ENCODE measurements at regions not wholly inside any gene's neighbourhood (a gene's known extent, or its start where the extent isn't known, plus 50 kb on each side); places are given as distances from the start of the nearest gene placed in this dataset.
A peak's percentile ranks its signal among the peaks of the same experiment; 100 is the strongest.

DNA sequence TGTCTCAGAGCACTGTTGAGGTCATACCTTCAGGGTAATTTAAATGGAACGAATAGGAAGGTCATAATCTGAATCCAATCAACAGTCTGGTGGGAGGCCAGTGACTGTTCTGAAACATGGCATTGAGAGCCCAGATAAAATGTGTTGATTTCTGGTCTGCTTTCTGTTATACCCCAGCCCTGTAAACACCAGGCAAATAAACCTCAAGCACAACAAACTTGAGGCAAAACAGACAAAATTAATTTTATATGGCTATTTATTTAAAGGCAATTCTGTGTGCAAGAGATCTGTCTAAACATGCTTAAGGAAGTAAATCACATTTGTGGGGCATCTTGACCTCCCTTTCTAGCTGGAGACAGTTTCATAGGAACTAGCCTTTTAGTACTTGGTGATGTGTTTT is 140.9 kb upstream of the SPEF2 start:
- H3K4me3 ChIP-seq, result no peak overlapping the region
- H3K36me3 ChIP-seq, result no peaks in the 10 kb centered on the region
- no peak for DNase-seq (ENCODE audit: extremely low spot score in 2 of 2)
- no peaks in the 10 kb centered on the region for H3K27me3 ChIP-seq
- H3K4me1 ChIP-seq, result peaks cover 13% of the 10 kb centered on the region
- intact Hi-C loops (cut with DNase I), result no loop called here
- H3K9me3 ChIP-seq, result no peaks in the 10 kb centered on the region
- H3K27ac ChIP-seq, result no peak overlapping the region
- TF ChIP-seq POLR2A (IDR thresholded peaks at IDR 0.05), result no peak
- TF ChIP-seq CTCF (IDR thresholded peaks at IDR 0.05), result no peak
- peak in 1 of 2 donors; percentile 33 for TF ChIP-seq POLR2AphosphoS5 (IDR thresholded peaks at IDR 0.05; ENCODE audit: insufficient read depth in 1 of 2, low read depth in 1 of 2)

DNA sequence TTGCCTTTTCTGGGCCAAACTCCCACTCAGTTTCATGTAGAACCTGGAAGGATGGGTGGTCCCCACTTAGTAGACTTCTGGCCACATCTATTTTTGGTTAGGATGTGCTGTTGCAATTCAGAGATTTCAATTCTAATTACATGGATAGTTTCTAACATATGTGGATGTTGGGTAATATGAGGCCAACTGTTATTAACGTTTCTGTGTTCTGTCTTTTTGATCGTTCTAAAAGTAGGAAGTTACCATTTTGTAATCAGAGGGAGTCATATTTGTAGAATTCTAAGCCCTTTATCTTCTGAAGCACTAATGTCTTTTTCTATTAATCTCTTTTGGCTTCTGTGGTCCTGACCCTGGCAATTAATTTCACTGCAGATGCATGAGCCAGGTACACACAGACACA is 141.6 kb upstream of the SPEF2 start:
- peaks cover 13% of the 10 kb centered on the region for H3K4me1 ChIP-seq
- no peak for DNase-seq (ENCODE audit: extremely low spot score in 2 of 2)
- TF ChIP-seq POLR2A (IDR thresholded peaks at IDR 0.05), result no peak
- TF ChIP-seq CTCF (IDR thresholded peaks at IDR 0.05), result no peak
- TF ChIP-seq POLR2AphosphoS5 (IDR thresholded peaks at IDR 0.05; ENCODE audit: insufficient read depth in 1 of 2, low read depth in 1 of 2), result no peak
- H3K27me3 ChIP-seq, result no peaks in the 10 kb centered on the region
- no peaks in the 10 kb centered on the region for H3K9me3 ChIP-seq
- H3K27ac ChIP-seq, result no peak overlapping the region
- H3K4me3 ChIP-seq, result no peak overlapping the region
- H3K36me3 ChIP-seq, result no peaks in the 10 kb centered on the region
- intact Hi-C loops (cut with DNase I), result no loop called here

GRCh38 chr5:35473589-35473988 is 144.1 kb upstream of the SPEF2 start:
- Histone ChIP-seq H3K4me1 (peaks cover 13% of the 10 kb centered on the region), H3K27ac (no peak overlapping the region), H3K9me3 (no peaks in the 10 kb centered on the region), H3K27me3 (no peaks in the 10 kb centered on the region), H3K36me3 (no peaks in the 10 kb centered on the region), H3K4me3 (no peak overlapping the region)
- intact Hi-C loops (cut with DNase I), result no loop called here
- no peak for DNase-seq (ENCODE audit: extremely low spot score in 2 of 2)
- TF ChIP-seq CTCF (IDR thresholded peaks at IDR 0.05), result no peak
- no peak for TF ChIP-seq POLR2A (IDR thresholded peaks at IDR 0.05)
- TF ChIP-seq POLR2AphosphoS5 (IDR thresholded peaks at IDR 0.05; ENCODE audit: insufficient read depth in 1 of 2, low read depth in 1 of 2), result no peak

DNA sequence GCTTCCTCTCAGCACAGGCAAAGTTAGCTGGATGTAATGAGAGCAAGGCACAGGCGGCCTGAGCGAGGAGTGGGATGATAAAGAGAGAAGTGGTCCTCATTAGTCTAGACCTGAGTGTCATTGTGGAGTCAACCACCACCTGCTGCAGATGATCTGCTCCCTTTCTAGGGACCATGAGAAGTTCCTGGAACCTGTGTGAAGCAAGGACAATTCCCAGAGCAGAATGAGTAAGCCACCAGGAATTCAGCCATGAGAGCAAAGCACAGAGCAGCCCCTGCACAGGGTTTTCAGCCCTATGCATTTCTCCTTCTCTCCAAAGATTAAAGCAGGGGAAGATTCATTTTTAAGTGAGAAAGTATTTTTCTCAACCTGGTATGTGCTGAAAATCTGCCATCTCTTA is 146.8 kb upstream of the SPEF2 start:
- Histone ChIP-seq H3K4me3 (no peak overlapping the region), H3K27ac (peak overlapping the region; percentile 13), H3K9me3 (no peaks in the 10 kb centered on the region), H3K36me3 (no peaks in the 10 kb centered on the region), H3K27me3 (no peaks in the 10 kb centered on the region), H3K4me1 (no peaks in the 10 kb centered on the region)
- intact Hi-C loops (cut with DNase I), result no loop called here
- DNase-seq (ENCODE audit: extremely low spot score in 2 of 2), result no peak
- no peak for TF ChIP-seq CTCF (IDR thresholded peaks at IDR 0.05)
- TF ChIP-seq POLR2A (IDR thresholded peaks at IDR 0.05), result no peak
- no peak for TF ChIP-seq POLR2AphosphoS5 (IDR thresholded peaks at IDR 0.05; ENCODE audit: insufficient read depth in 1 of 2, low read depth in 1 of 2)

GRCh38 chr5:35468811-35469210 is 148.9 kb upstream of the SPEF2 start:
- Histone ChIP-seq H3K27me3 (no peaks in the 10 kb centered on the region), H3K36me3 (no peaks in the 10 kb centered on the region), H3K9me3 (no peaks in the 10 kb centered on the region), H3K4me1 (no peaks in the 10 kb centered on the region), H3K4me3 (no peak overlapping the region), H3K27ac (no peak overlapping the region)
- intact Hi-C loops (cut with DNase I), result no loop called here
- no peak for TF ChIP-seq CTCF (IDR thresholded peaks at IDR 0.05)
- no peak for DNase-seq (ENCODE audit: extremely low spot score in 2 of 2)

All from vagina (tissue), 2 donors.